CD8-positive, alpha-beta memory T cell (primary cell): ENCODE measurements at regions not wholly inside any gene's neighbourhood (a gene's known extent, or its start where the extent isn't known, plus 50 kb on each side); places are given as distances from the start of the nearest gene placed in this dataset.

ENCODE experiments used
- CTCF ChIA-PET: fragments of 350-600 bp; sonication (Branson Sonifier 250); formaldehyde crosslinking; loops from one replicate; lab custom pipeline; 2021; ENCODE audit warnings: antibody characterized with exemption; lab: Charles Lee
- POLR2A ChIA-PET: fragments of 350-600 bp; sonication (Branson Sonifier 250); formaldehyde crosslinking; loops from one replicate; lab custom pipeline; 2021; ENCODE audit warnings: antibody characterized with exemption; lab: Charles Lee
- DNase-seq, 5 donors: peaks; one replicate each; pipeline versions ENCODE4 v3.0.0 to v3.0.0-alpha.2; 2020 to 2022; ENCODE audit warnings: mixed read lengths in 1 of 5
- H3K27ac ChIP-seq: one replicate; pipeline ENCODE4 v1.7.0; 2013; ENCODE audit warnings: low read depth, mild to moderate bottlenecking, low read length, moderate library complexity
- H3K27me3 ChIP-seq: 2 replicates; pipeline ENCODE4 v1.7.0; 2013; ENCODE audit warnings: low read length, mild to moderate bottlenecking; ENCODE audit not compliant: insufficient read depth, poor library complexity, severe bottlenecking
- H3K36me3 ChIP-seq: 2 replicates; pipeline ENCODE4 v1.7.0; 2013; ENCODE audit warnings: mild to moderate bottlenecking, low read length, moderate library complexity; ENCODE audit not compliant: insufficient read depth
- H3K4me1 ChIP-seq: 2 replicates; pipeline ENCODE4 v1.7.0; 2013; ENCODE audit warnings: mild to moderate bottlenecking, low read length, moderate library complexity; ENCODE audit not compliant: insufficient read depth
- H3K4me3 ChIP-seq: 2 replicates; pipeline ENCODE4 v1.7.0; 2013; ENCODE audit warnings: mild to moderate bottlenecking, low read length
- H3K9me3 ChIP-seq: 2 replicates; pipeline ENCODE4 v1.7.0; 2013; ENCODE audit warnings: mild to moderate bottlenecking, low read length
- H3K27ac Mint-ChIP-seq, 8 donors: one replicate each; pipeline ENCODE4 v1.8.0; 2020 to 2021; ENCODE audit warnings: mixed read lengths in 8 of 8, mild to moderate bottlenecking in 6 of 8, inconsistent platforms in 3 of 8, moderate library complexity in 3 of 8
- H3K27me3 Mint-ChIP-seq, 2 donors: one replicate each; pipeline ENCODE4 v1.8.0; 2020 to 2021; ENCODE audit warnings: mixed read lengths in 2 of 2, mild to moderate bottlenecking in 1 of 2, moderate library complexity in 1 of 2
- H3K36me3 Mint-ChIP-seq, 3 donors: one replicate each; pipeline ENCODE4 v1.8.0; 2020 to 2021; ENCODE audit warnings: mixed read lengths in 3 of 3, inconsistent platforms in 1 of 3, mild to moderate bottlenecking in 1 of 3
- H3K4me1 Mint-ChIP-seq, 3 donors: one replicate each; pipeline ENCODE4 v1.8.0; 2020 to 2021; ENCODE audit warnings: mixed read lengths in 3 of 3, inconsistent platforms in 1 of 3, mild to moderate bottlenecking in 1 of 3
- H3K4me3 Mint-ChIP-seq, 7 donors: one replicate each; pipeline ENCODE4 v1.8.0; 2020 to 2021; ENCODE audit warnings: mixed read lengths in 7 of 7, mild to moderate bottlenecking in 6 of 7, moderate library complexity in 4 of 7, inconsistent platforms in 2 of 7
- H3K9me3 Mint-ChIP-seq, 5 donors: one replicate each; pipeline ENCODE4 v1.8.0; 2020 to 2022; ENCODE audit warnings: mixed read lengths in 5 of 5, mild to moderate bottlenecking in 3 of 5, moderate library complexity in 2 of 5, inconsistent platforms in 1 of 5

GRCh38 chr19:56933014-56933705 lies 92.6 kb upstream of the PEG3 start:
- no peaks in the 10 kb centered on the region for H3K27me3 ChIP-seq
- CTCF ChIA-PET, result no interaction called here
- peaks cover 0 to 1% (median 0%) of the 10 kb centered on the region in 3 donors for H3K36me3 Mint-ChIP-seq
- H3K4me1 Mint-ChIP-seq, result no peaks in the 10 kb centered on the region
- H3K4me3 ChIP-seq, result no peak overlapping the region
- H3K36me3 ChIP-seq, result no peaks in the 10 kb centered on the region
- no peaks in the 10 kb centered on the region for H3K4me1 ChIP-seq
- H3K27ac Mint-ChIP-seq, result no peak overlapping the region
- H3K9me3 ChIP-seq, result peaks cover 5% of the 10 kb centered on the region
- no peak overlapping the region for H3K4me3 Mint-ChIP-seq
- POLR2A ChIA-PET, result no interaction called here
- H3K27ac ChIP-seq, result no peak overlapping the region
- peaks cover 0 to 4% of the 10 kb centered on the region in 2 donors for H3K27me3 Mint-ChIP-seq
- peaks cover 17 to 38% (median 30%) of the 10 kb centered on the region in 5 donors for H3K9me3 Mint-ChIP-seq
- no peak for DNase-seq

- H3K36me3 Mint-ChIP-seq, result peaks cover 0 to 2% (median 0%) of the 10 kb centered on the region in 3 donors
- Histone ChIP-seq H3K27me3 (no peaks in the 10 kb centered on the region), H3K36me3 (no peaks in the 10 kb centered on the region), H3K4me1 (no peaks in the 10 kb centered on the region), H3K27ac (no peak overlapping the region), H3K9me3 (peaks cover 2% of the 10 kb centered on the region), H3K4me3 (no peak overlapping the region)
- H3K27ac Mint-ChIP-seq, result no peak overlapping the region
- peaks cover 0 to 4% of the 10 kb centered on the region in 2 donors for H3K27me3 Mint-ChIP-seq
- no peak overlapping the region for H3K4me3 Mint-ChIP-seq
- no peak for DNase-seq
- ChIA-PET POLR2A (no interaction called here), CTCF (no interaction called here)
- H3K4me1 Mint-ChIP-seq, result no peaks in the 10 kb centered on the region
- H3K9me3 Mint-ChIP-seq, result peaks cover 21 to 41% (median 34%) of the 10 kb centered on the region in 5 donors
Observed at GRCh38 chr19:56934438-56935090, 94.0 kb upstream of the PEG3 start.

- no peaks in the 10 kb centered on the region for H3K27me3 ChIP-seq
- DNase-seq, result no peak
- H3K4me3 ChIP-seq, result no peak overlapping the region
- no peak overlapping the region for H3K27ac ChIP-seq
- H3K4me1 ChIP-seq, result no peaks in the 10 kb centered on the region
- ChIA-PET POLR2A (no interaction called here), CTCF (no interaction called here)
- no peaks in the 10 kb centered on the region for H3K9me3 ChIP-seq
- Mint-ChIP-seq H3K36me3 (peaks cover 0 to 5% (median 2%) of the 10 kb centered on the region in 3 donors), H3K9me3 (peaks cover 25 to 58% (median 37%) of the 10 kb centered on the region in 5 donors), H3K4me1 (no peaks in the 10 kb centered on the region), H3K27ac (no peak overlapping the region), H3K27me3 (peaks cover 0 to 8% of the 10 kb centered on the region in 2 donors), H3K4me3 (no peak overlapping the region)
- H3K36me3 ChIP-seq, result no peaks in the 10 kb centered on the region
Observed at GRCh38 chr19:56939951-56940350, 99.4 kb upstream of the PEG3 start.

GRCh38 chr19:56942756-56943155 lies 102.2 kb upstream of the PEG3 start:
- Histone ChIP-seq H3K36me3 (no peaks in the 10 kb centered on the region), H3K4me3 (no peak overlapping the region), H3K27ac (no peak overlapping the region), H3K9me3 (no peaks in the 10 kb centered on the region), H3K4me1 (no peaks in the 10 kb centered on the region), H3K27me3 (no peaks in the 10 kb centered on the region)
- DNase-seq, result no peak
- ChIA-PET CTCF (no interaction called here), POLR2A (no interaction called here)
- peaks cover 0 to 5% (median 2%) of the 10 kb centered on the region in 3 donors for H3K36me3 Mint-ChIP-seq
- peaks cover 24 to 56% (median 34%) of the 10 kb centered on the region in 5 donors for H3K9me3 Mint-ChIP-seq
- peaks cover 5 to 16% of the 10 kb centered on the region in 2 donors for H3K27me3 Mint-ChIP-seq
- H3K27ac Mint-ChIP-seq, result no peak overlapping the region
- H3K4me3 Mint-ChIP-seq, result no peak overlapping the region
- no peaks in the 10 kb centered on the region for H3K4me1 Mint-ChIP-seq

GRCh38 chr19:56946159-56946558 lies 105.6 kb upstream of the PEG3 start:
- H3K36me3 Mint-ChIP-seq, result peaks cover 0 to 6% (median 0%) of the 10 kb centered on the region in 3 donors

GRCh38 chr19:56947206-56947605 lies 106.7 kb upstream of the PEG3 start:
- H3K4me3 Mint-ChIP-seq, result no peak overlapping the region
- no peaks in the 10 kb centered on the region for H3K4me1 Mint-ChIP-seq
- peaks cover 9 to 21% of the 10 kb centered on the region in 2 donors for H3K27me3 Mint-ChIP-seq
- no peaks in the 10 kb centered on the region for H3K36me3 ChIP-seq
- no peaks in the 10 kb centered on the region for H3K27me3 ChIP-seq
- H3K36me3 Mint-ChIP-seq, result peaks cover 0 to 8% (median 0%) of the 10 kb centered on the region in 3 donors
- DNase-seq, result no peak
- CTCF ChIA-PET, result no interaction called here
- no peaks in the 10 kb centered on the region for H3K4me1 ChIP-seq
- no peaks in the 10 kb centered on the region for H3K9me3 ChIP-seq
- H3K9me3 Mint-ChIP-seq, result peaks cover 21 to 47% (median 31%) of the 10 kb centered on the region in 5 donors
- POLR2A ChIA-PET, result no interaction called here
- H3K4me3 ChIP-seq, result no peak overlapping the region
- no peak overlapping the region for H3K27ac Mint-ChIP-seq
- H3K27ac ChIP-seq, result no peak overlapping the region

More at GRCh38 chr19:56946159-56946558, 105.6 kb upstream of the PEG3 start:
- ChIA-PET CTCF (no interaction called here), POLR2A (no interaction called here)
- peaks cover 7 to 21% of the 10 kb centered on the region in 2 donors for H3K27me3 Mint-ChIP-seq
- H3K4me1 Mint-ChIP-seq, result no peaks in the 10 kb centered on the region
- H3K27me3 ChIP-seq, result no peaks in the 10 kb centered on the region
- no peaks in the 10 kb centered on the region for H3K4me1 ChIP-seq
- no peaks in the 10 kb centered on the region for H3K36me3 ChIP-seq
- no peak overlapping the region for H3K27ac Mint-ChIP-seq
- no peak overlapping the region for H3K4me3 Mint-ChIP-seq
- H3K9me3 Mint-ChIP-seq, result peaks cover 21 to 47% (median 31%) of the 10 kb centered on the region in 5 donors
- no peak overlapping the region for H3K27ac ChIP-seq
- no peaks in the 10 kb centered on the region for H3K9me3 ChIP-seq
- no peak for DNase-seq
- H3K4me3 ChIP-seq, result no peak overlapping the region

GRCh38 chr19:56949626-56950025 lies 109.1 kb upstream of the PEG3 start:
- H3K27me3 Mint-ChIP-seq, result peaks cover 9 to 15% of the 10 kb centered on the region in 2 donors
- H3K27ac ChIP-seq, result no peak overlapping the region
- DNase-seq, result no peak
- H3K4me3 ChIP-seq, result no peak overlapping the region
- ChIA-PET CTCF (no interaction called here), POLR2A (no interaction called here)
- H3K4me1 ChIP-seq, result no peaks in the 10 kb centered on the region
- no peak overlapping the region for H3K27ac Mint-ChIP-seq
- H3K36me3 Mint-ChIP-seq, result peaks cover 0 to 4% (median 0%) of the 10 kb centered on the region in 3 donors
- H3K4me1 Mint-ChIP-seq, result no peaks in the 10 kb centered on the region
- peaks cover 17 to 39% (median 31%) of the 10 kb centered on the region in 5 donors for H3K9me3 Mint-ChIP-seq
- H3K36me3 ChIP-seq, result no peaks in the 10 kb centered on the region
- no peak overlapping the region for H3K4me3 Mint-ChIP-seq
- no peaks in the 10 kb centered on the region for H3K9me3 ChIP-seq
- no peaks in the 10 kb centered on the region for H3K27me3 ChIP-seq

- H3K9me3 ChIP-seq, result no peaks in the 10 kb centered on the region
- no peak overlapping the region for H3K27ac ChIP-seq
- Mint-ChIP-seq H3K4me1 (no peaks in the 10 kb centered on the region), H3K4me3 (no peak overlapping the region), H3K27me3 (peaks cover 5 to 7% of the 10 kb centered on the region in 2 donors), H3K9me3 (peaks cover 19 to 43% (median 39%) of the 10 kb centered on the region in 5 donors), H3K36me3 (peaks cover 0 to 4% (median 3%) of the 10 kb centered on the region in 3 donors), H3K27ac (no peak overlapping the region)
- CTCF ChIA-PET, result no interaction called here
- no peaks in the 10 kb centered on the region for H3K27me3 ChIP-seq
- POLR2A ChIA-PET, result no interaction called here
- H3K36me3 ChIP-seq, result no peaks in the 10 kb centered on the region
- H3K4me3 ChIP-seq, result no peak overlapping the region
- H3K4me1 ChIP-seq, result no peaks in the 10 kb centered on the region
- no peak for DNase-seq
Observed at GRCh38 chr19:56951672-56952071, 111.1 kb upstream of the PEG3 start.
